Hypothalamus (tissue), 51 donors: ENCODE measurements at regions not wholly inside any gene's neighbourhood (a gene's known extent, or its start where the extent isn't known, plus 50 kb on each side); places are given as distances from the start of the nearest gene placed in this dataset.
"Not testable (repeated sequence)": the region's sequence is repeated elsewhere in the genome, so short reads cannot be mapped to it uniquely, and the experiment has no call there.

Experiments
- DNase-seq, 51 donors: peaks; one replicate each; lab custom pipeline; 2025; lab: John Stamatoyannopoulos, UW

DNA sequence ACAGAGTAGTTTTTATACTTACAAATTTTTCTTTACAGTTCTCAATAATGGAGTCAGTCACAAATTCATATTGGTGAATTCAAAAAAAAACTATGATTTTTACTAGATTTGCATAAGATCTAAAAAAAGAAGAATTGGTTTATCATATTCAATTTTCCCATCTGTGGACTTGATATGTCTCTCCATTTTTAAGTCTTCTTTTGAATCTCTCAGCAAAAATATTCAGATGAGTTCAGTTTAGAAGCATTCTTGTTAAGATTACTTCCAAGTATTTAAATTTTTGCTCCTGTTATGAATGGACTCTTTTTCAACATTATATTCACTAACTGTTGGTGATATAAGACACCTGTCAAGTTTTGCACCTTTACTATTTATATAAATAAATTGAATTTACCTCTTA lies 360.6 kb upstream of the FLRT2 start:
- DNase-seq, result no peak

DNA sequence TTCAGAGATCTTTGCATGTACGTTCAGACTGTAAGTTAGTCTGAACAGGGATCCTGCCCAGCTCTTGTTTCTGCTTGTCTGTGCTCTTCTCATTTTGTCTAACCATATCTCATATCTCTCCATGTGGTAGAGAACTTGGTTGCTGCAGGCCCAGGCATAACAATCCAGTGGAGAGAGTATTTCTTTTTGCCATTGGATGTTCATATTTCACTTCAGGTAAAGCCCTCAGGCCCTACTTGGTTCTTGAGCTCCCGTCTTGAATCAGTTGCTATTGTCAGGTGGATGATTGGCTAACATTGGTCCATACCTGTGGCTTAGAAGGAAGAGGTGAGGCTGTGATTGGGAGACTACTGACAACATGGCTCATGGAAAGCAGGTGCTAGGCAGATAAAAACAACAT lies 357.7 kb upstream of the FLRT2 start:
- DNase-seq, result no peak

DNA sequence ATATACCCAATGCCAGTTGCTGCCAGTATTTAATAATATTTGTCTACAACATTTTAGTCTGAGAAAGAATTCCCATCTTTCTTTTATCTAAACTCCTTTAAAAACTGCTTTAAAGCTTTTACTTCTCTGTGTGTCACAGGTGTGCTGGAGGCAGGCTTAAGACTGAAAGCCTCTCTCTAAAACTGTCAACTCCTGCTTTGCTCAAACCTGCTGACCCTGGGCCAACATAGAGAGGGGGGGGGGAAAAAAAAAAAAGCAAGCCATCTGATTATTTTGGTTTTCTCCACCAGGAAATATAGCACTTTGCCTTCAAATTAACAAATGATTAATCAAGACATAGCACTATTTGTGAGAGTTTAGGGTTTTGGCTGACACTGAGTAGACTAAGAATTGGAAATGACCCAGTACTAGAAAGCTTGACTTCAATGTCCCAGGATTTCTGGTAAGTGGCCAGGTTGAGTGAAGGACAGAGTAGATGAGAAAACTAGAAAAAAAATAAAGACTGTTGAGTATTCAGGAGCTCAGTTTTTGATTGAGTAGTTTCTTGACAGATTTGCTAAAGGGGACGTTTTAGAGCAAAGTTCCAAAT lies 357.0 kb upstream of the FLRT2 start:
- DNase-seq, result no peak

DNA sequence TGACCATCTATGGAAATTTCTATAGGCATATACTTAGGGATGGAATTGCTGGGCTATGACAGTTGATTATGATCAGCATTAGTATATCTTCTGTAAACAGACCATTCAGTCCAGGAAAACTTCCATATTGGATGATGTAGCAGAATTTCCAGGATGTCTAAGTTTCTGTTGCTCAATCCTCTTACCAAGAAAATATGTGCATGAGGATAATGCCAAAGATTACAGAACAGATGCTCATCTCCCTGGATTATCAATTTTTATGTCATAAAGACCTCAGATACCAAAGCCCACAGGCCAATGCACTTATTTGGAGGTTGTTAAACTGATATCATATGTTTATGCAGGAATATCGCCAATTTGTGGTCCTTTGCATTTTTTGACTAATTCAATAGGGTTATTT lies 354.4 kb upstream of the FLRT2 start:
- no peak for DNase-seq

DNA sequence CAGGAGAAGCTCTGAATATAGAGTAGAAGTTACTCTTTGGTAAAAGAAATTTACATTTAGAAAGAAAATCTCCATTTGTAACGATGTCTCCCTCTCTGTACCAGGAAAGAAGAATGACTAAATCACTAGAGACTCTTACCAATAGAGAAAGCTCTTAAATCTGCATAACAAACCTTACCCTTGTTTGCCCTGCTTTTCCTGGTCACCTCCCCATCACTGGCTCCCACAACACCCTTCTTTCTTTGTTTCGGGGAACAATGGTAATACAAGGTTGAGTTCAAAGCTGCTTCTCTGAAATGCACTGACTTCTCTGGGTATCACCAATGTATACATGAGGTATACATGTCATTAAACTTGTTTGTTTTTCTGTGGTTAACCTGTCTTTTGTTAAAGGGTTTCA lies 351.1 kb upstream of the FLRT2 start:
- DNase-seq, result no peak

DNA sequence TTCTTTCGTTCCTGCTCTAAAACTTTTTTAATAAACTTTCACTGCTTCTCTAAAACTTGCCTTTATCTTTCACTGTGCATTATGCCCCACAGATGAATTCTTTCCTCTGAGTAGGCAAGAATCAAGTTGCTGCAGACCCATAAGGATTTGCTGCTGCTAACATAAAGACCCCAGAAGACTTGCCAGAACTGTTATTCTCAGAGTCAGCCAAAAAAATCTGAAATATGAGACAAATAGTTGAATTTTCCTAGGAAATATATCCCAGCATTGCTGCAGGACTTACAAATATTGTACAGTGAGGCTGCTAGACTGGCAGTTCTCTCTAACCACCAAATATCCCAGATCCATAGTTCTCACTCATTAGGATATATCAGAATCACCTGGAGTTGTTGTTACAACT lies 349.1 kb upstream of the FLRT2 start:
- no peak for DNase-seq

DNA sequence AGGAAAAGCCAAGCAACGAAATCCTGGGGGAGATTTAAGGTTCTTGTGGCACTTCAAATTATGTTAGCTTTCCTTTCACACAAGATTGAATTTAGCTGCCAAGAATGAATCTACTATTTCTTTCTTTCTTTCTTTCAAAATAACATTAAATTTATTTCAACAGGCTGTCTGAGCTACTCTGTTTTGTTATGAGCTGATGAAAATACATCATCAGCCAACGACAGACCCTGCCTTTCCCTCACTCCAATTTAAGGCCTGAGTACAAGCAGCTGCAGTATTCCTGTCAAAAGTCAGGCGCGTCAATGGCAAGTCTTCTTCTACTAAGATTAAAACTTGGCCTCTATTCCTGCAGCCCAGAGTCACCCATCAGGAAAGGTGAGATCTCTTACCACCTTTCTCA lies 347.7 kb upstream of the FLRT2 start:
- DNase-seq, result no peak

DNA sequence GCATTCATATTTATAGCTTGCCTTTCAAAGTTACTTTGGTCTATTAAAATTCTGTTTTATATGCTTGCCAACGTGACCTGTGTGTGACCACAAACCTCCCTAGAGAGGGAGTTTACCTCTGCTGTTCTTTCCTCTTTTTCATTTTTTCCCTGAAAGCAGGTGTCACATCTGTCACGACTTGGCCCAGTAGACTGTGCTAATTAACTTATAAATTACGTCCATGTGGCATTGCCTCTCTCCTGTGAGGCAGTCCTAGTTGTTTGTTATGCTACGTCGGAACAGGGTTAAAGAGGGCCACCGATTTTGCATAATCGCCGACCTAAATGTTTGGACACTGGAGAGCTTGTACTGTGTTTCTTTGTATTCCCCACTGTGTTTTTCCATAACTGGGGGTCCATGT lies 343.9 kb upstream of the FLRT2 start:
- DNase-seq, result no peak

DNA sequence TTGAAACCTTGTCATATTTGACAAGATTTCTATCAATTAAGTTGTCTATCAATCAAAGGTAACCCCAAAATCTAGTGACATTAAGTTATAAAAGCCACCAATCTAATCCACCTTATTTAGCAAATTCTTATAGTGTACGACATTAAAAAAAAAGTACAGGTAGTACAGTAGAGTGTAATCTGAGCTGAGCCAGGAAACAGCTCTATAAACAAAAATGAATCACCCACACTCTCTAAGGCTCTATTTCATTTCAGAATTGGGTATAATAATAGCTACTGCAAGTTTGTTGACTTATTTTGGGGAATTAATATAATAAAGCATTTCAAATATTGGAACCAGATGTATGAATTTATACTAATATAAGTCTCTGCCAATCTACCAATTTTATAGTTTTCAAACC lies 342.4 kb upstream of the FLRT2 start:
- no peak for DNase-seq

DNA sequence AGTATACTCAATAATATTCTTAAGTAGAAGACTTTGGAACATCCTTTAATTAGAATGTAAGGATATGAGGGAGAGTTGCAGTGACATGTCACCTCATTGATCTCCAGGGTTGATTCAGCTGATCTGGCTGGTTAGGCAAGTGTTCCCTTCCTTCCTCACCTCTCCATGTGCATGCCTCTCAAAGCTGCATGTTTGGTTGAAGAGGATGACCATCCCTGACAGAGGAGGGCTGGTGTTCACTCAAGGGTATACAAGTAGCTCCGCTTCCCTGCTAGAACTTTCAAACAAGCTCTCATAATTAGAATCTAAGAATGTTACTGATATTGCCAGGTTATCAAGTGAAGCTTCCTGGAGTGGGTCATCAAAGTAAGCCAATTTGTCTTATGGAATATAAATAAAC lies 341.1 kb upstream of the FLRT2 start:
- DNase-seq, result no peak

DNA sequence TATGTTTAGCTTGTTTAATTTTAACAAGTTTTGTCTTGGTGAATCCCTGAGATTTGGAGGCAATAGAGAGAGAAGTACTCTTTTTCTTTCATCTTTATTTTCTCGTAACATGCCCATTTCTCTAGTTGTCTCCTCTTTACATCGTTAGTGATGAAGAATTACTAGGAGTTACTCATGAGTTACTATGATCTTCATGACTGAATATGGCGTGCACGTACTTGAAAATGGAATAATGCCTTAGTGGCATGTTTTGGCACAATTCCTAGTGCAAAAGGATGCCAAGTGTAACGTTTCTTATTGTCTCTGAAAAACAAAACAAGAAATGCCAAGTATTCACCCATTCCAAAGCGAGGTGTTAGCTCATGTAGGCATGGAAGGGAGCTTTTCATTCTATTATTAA lies 340.7 kb upstream of the FLRT2 start:
- DNase-seq, result not testable (repeated sequence)

DNA sequence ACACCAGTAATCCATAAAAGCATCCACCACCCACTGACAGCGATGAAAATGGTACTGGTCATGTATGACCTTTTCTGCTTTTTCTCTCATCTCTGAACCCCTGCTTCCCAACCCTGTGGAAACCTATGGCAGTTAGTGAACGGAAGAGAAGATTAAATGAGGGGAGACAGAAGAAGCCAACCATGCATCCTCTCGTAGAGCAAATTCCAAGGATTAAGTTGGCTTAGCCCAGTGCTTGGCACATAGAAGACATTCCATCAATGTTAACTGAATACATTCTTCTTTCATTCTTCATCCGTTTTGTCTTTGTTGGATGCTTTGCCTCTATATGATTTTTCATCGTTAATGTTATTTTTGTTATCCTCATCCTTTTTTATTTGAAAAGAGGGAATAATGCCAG lies 339.7 kb upstream of the FLRT2 start:
- no peak for DNase-seq

DNA sequence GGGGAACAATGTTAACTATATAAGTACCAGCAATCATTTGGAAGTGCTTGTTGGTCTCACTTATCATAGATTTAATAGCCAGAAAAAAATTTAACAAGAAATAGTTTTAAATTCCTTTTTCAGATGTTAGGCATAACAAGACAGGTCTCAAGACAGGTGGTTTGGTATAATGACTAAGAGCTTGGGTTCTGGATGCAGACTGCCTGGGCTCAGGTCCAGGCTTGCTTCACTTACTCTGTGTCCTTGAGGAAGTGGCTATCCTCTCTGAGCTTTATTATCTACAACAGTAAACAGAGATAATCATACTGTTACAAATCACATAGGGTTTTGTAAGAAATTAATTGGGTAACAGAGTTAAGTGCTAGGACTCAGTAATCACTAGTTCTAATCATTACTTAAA lies 338.0 kb upstream of the FLRT2 start:
- no peak for DNase-seq

DNA sequence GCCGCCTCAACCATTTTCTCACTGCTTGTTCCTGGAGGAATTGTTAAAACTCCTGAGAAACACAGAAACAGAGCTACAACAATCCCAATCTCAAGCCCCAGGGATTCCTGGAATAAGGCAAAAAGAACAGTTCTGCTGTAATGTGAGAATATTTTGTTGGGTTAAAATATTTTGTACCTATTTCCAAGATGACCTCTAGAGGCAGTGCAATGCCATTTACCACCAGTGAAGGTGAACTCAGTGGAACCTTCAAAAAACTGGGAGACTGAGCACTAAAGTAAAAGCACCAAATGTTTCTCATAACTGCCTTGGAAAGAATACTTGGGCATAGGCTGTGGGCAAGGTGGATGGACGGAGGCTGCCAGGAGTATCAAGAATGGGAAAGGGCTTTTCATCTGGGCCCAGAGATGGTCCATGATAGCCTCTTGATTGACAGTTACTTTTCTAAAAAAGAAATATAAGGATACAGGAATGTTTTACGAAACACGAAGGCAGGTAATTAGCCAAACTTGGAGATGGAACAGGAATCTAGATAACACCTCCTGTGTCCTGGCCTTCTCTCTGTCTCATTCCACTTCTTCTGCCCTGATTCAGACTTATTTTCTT lies 334.0 kb upstream of the FLRT2 start:
- DNase-seq, result no peak

DNA sequence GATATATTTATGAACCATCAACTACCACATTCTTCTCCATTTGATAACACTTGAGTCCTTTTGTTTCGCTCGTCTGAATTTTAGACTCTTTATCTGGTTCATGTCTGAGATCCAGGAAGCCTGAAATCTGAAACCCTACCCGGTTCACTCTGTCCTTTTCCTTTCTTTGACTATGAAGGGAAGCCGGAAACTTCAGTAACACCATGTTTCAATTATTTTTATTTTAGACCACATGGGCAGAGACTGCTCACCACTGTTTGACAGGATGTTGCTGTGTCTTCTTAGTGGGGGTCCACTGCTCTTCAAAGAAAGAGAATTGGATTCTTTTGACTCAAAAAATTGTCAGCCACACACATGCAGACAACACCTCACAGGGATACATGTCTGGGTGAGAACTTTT lies 331.9 kb upstream of the FLRT2 start:
- no peak for DNase-seq

DNA sequence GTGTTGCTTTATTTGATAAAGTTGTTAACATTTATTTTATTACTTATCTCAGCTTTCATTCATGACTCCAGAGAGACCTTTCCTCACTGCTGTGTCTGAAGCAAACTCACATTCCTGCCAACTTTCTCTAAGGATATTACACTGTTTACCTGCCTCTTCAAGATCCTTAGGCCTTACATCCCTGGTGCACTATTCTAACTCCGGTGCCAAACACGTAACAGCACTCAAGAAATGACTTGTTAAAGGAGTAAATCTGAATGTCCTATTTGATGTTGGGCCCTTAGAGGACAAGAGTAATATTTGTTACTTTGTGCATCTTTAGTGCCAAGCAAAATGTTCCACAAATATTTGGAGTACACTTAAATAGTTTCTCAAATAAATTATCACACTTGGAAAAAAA lies 324.1 kb upstream of the FLRT2 start:
- DNase-seq, result no peak

DNA sequence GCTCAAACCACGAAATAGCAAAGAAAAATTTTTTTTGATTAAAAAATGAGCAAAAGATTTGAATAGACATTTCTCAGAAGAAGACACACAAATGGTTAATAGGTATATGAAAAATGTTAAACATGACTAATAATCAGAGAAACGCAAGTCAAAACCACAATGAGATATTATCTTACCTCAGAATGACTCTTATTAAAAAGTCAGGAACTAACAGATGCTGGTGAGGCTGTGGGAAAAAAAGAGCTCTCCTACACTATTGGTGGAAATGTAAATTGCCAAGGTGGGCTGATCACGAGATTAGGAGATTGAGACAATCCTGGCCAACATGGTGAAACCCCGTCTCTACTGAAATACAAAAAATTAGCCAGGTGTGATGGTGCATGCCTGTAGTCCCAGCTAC lies 315.5 kb upstream of the FLRT2 start:
- DNase-seq, result no peak

DNA sequence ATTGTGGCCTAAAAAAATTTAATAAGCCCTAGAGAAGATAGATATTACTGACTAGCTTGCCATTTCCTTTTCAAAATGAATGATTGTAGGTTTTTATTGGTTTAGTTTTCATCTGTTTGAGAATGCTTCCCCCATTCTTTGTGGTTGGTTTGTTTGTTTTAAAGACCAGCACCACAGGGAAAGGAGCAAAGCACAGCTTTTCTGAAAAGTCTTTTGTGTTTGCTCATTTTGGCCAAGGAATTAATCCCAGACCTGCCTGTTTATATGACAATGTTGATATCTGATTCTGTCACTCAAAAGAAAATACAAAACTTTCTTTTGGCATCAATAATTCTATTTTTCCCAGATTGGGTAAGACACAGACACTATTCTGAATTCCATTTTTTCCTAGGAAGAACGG lies 312.5 kb upstream of the FLRT2 start:
- no peak for DNase-seq

DNA sequence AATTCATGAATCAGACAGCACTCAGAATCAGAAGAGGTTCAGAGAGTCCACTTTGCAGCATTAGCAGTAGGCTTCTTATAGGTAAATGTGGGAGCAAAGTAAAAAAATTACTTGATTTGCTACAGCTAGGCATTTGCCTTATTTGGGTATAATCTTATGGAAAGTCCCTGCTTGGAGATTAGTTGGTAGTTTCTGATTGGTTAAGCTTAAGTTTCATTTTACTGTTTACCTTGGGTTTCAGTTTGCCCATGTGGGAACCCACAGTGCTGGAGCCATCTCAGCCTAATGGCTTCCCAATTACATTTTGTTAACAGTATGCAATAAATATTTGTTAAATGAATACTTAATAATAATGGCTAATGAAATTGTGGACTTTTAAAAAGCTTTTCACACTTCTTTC lies 311.0 kb upstream of the FLRT2 start:
- DNase-seq, result no peak

DNA sequence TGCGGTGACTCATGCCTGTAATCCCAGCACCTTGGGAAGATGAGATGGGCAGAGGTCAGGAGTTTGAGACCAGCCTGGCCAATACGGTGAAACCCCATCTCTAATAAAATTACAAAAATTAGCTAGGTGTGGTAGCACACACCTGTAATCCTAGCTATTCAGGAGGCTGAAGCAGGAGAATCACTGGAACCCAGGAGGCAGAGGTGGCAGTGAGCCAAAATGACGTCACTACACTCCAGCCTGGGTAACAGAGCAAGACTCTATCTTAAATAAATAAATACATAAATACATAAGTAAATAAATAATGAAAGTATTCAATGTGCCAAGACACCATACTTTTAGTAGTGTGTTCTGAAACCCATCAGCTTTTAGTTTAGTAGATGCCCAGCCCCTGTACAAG lies 308.1 kb upstream of the FLRT2 start:
- DNase-seq, result no peak

DNA sequence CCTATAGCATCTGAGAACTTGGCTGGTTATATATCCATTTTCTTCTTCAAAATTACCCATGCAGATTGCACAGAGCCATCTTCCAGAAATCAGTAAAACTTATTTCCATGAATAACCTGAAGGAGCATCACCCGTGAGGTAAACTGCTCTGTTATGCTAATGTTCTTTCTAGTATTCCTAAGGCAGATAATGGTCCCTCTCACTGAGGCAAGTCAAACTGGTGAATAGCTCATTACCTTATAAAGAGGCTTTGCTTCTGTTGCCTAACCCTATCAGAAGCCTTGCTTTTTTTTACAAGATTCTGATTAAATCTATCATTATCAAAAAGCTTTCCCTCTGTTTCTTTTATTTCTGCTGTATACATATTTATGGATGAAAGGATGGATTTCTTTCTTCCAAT lies 307.6 kb upstream of the FLRT2 start:
- no peak for DNase-seq

DNA sequence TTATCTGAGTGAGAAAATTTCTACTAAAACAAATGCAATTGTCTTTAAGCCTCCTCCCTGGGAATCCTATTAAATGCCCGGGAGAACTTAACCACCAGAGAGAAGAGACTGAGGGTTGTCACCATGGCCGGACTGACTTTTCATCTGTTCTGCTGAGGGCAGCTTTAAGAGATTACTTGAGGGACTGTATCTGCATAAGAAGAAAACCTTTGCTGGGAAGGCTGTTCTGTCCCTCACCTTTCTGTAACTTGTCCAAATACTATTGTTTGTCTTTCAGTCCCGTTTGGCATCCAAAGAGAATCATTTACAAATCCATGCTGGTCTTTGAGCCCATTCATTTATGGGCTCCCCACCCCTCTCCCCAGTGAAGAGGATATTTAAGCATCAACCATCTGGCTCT lies 306.3 kb upstream of the FLRT2 start:
- no peak for DNase-seq

DNA sequence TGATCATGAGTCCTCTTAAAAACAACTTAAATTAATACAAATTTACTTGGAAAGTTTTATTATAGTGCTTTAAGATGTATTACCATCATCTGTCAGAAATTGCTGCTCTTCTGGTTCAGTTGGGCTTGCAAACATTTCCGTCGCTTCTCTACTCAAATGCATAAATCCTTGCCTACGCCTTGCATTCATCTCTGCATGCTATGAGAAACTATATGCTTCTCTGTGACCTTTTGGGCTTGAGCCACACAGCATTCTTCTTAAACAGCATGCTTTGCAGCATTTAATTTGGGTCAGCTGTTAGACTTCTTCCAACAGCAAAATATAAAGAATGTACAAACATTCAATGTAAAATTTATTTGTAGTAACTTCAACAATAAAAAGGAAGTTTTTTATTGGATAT lies 305.7 kb upstream of the FLRT2 start:
- no peak for DNase-seq
